Cardiac fibroblast (primary cell): ENCODE measurements at regions not wholly inside any gene's neighbourhood (a gene's known extent, or its start where the extent isn't known, plus 50 kb on each side); places are given as distances from the start of the nearest gene placed in this dataset.
"Not testable (repeated sequence)": the region's sequence is repeated elsewhere in the genome, so short reads cannot be mapped to it uniquely, and the experiment has no call there.

Experiments used
- DNase-seq, 2 donors: peaks; one replicate each; pipeline versions ENCODE4 v3.0.0 to v3.0.0-alpha.2; 2010; ENCODE audit warnings: low read depth in 2 of 2
- H3K4me3 ChIP-seq, 2 donors: replicated peaks in 1 of 2; 1 replicate in 1 of 2; 2 replicates in 1 of 2; pipeline ENCODE4 v1.5.1; 2011; ENCODE audit warnings: low read depth in 2 of 2, low read length in 2 of 2, mild to moderate bottlenecking in 2 of 2, moderate library complexity in 1 of 2
- CTCF ChIP-seq: IDR thresholded peaks from one replicate; pipeline ENCODE4 v1.5.1; 2011; ENCODE audit warnings: low read depth, mild to moderate bottlenecking, low read length, inconsistent platforms

- TF ChIP-seq CTCF, result no peak
- no peak overlapping the region for H3K4me3 ChIP-seq
- no peak for DNase-seq
These were observed 240.1 kb upstream of the NOCT start for GRCh38 chr4:138775489-138775888.

- DNase-seq, result no peak
- no peak overlapping the region for H3K4me3 ChIP-seq
- TF ChIP-seq CTCF, result no peak
These were observed 240.6 kb upstream of the NOCT start for GRCh38 chr4:138774940-138775339.

- not testable (repeated sequence) for H3K4me3 ChIP-seq, DNase-seq
These were observed 241.5 kb upstream of the NOCT start for GRCh38 chr4:138774125-138774524.

GRCh38 chr4:138773321-138773720, 242.3 kb upstream of the NOCT start:
- no peak overlapping the region for H3K4me3 ChIP-seq
- DNase-seq, result no peak
- TF ChIP-seq CTCF, result no peak

- no peak overlapping the region for H3K4me3 ChIP-seq
- no peak for DNase-seq
- no peak for TF ChIP-seq CTCF
These were observed 243.2 kb upstream of the NOCT start for GRCh38 chr4:138772366-138772765.

- DNase-seq, result no peak
- TF ChIP-seq CTCF, result no peak
These were observed 244.8 kb upstream of the NOCT start for GRCh38 chr4:138770818-138771217.

GRCh38 chr4:138766332-138766731, 249.2 kb upstream of the NOCT start:
- H3K4me3 ChIP-seq, result no peak overlapping the region
- no peak for DNase-seq
- TF ChIP-seq CTCF, result no peak

More at GRCh38 chr4:138770818-138771217, 244.8 kb upstream of the NOCT start:
- H3K4me3 ChIP-seq, result no peak overlapping the region
